ENCODE measurements at regions not wholly inside any gene's neighbourhood (a gene's known extent, or its start where the extent isn't known, plus 50 kb on each side); places are given as distances from the start of the nearest gene placed in this dataset.

GRCh38 chr4:159016593-159017024 lies 86.3 kb upstream of the RAPGEF2 start (continued):
- TF ChIP-seq, protein P1, sequence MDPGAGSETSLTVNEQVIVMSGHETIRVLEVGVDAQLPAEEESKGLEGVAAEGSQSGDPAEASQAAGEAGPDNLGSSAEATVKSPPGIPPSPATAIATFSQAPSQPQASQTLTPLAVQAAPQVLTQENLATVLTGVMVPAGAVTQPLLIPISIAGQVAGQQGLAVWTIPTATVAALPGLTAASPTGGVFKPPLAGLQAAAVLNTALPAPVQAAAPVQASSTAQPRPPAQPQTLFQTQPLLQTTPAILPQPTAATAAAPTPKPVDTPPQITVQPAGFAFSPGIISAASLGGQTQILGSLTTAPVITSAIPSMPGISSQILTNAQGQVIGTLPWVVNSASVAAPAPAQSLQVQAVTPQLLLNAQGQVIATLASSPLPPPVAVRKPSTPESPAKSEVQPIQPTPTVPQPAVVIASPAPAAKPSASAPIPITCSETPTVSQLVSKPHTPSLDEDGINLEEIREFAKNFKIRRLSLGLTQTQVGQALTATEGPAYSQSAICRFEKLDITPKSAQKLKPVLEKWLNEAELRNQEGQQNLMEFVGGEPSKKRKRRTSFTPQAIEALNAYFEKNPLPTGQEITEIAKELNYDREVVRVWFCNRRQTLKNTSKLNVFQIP (CRISPR knock-in tag; IDR thresholded peaks at IDR 0.05; ENCODE audit: borderline replicate concordance, low read depth) = no peak
- no peak for TF ChIP-seq BACH2 (CRISPR knock-in tag; IDR thresholded peaks at IDR 0.05; ENCODE audit: borderline replicate concordance)
- TF ChIP-seq OSR1 (CRISPR knock-in tag; IDR thresholded peaks at IDR 0.05) = no peak
- TF ChIP-seq, protein P2, sequence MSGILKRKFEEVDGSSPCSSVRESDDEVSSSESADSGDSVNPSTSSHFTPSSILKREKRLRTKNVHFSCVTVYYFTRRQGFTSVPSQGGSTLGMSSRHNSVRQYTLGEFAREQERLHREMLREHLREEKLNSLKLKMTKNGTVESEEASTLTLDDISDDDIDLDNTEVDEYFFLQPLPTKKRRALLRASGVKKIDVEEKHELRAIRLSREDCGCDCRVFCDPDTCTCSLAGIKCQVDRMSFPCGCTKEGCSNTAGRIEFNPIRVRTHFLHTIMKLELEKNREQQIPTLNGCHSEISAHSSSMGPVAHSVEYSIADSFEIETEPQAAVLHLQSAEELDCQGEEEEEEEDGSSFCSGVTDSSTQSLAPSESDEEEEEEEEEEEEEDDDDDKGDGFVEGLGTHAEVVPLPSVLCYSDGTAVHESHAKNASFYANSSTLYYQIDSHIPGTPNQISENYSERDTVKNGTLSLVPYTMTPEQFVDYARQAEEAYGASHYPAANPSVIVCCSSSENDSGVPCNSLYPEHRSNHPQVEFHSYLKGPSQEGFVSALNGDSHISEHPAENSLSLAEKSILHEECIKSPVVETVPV (CRISPR knock-in tag; IDR thresholded peaks at IDR 0.05) = no peak
- TF ChIP-seq ESRRG (CRISPR knock-in tag; IDR thresholded peaks at IDR 0.05) = no peak
- TF ChIP-seq ZFP30 (CRISPR knock-in tag; IDR thresholded peaks at IDR 0.05) = no peak

GRCh38 chr4:159017323-159018026 lies 85.4 kb upstream of the RAPGEF2 start:
- TF ChIP-seq ZC3H10 (CRISPR knock-in tag; IDR thresholded peaks at IDR 0.05) = no peak
- TF ChIP-seq PPARA (CRISPR knock-in tag; IDR thresholded peaks at IDR 0.05; ENCODE audit: borderline replicate concordance) = no peak
- no peak for TF ChIP-seq CREB5 (CRISPR knock-in tag; IDR thresholded peaks at IDR 0.05; ENCODE audit: low read depth)
- no peak for TF ChIP-seq TCF4 (CRISPR knock-in tag; IDR thresholded peaks at IDR 0.05; ENCODE audit: borderline replicate concordance)
- TF ChIP-seq PATZ1 (CRISPR knock-in tag; IDR thresholded peaks at IDR 0.05; ENCODE audit: borderline replicate concordance) = no peak
- TF ChIP-seq ZFP3 (CRISPR knock-in tag; IDR thresholded peaks at IDR 0.05) = no peak
- no peak for TF ChIP-seq ZFP30 (CRISPR knock-in tag; IDR thresholded peaks at IDR 0.05)
- no peak for TF ChIP-seq ARNTL (CRISPR knock-in tag; IDR thresholded peaks at IDR 0.05; ENCODE audit: borderline replicate concordance, low read depth)
- no peak for TF ChIP-seq RARB (CRISPR knock-in tag; IDR thresholded peaks at IDR 0.05)
- TF ChIP-seq GLIS3 (CRISPR knock-in tag; IDR thresholded peaks at IDR 0.05) = no peak
- TF ChIP-seq ZNF70 (CRISPR knock-in tag; IDR thresholded peaks at IDR 0.05) = no peak
- TF ChIP-seq, protein P3, sequence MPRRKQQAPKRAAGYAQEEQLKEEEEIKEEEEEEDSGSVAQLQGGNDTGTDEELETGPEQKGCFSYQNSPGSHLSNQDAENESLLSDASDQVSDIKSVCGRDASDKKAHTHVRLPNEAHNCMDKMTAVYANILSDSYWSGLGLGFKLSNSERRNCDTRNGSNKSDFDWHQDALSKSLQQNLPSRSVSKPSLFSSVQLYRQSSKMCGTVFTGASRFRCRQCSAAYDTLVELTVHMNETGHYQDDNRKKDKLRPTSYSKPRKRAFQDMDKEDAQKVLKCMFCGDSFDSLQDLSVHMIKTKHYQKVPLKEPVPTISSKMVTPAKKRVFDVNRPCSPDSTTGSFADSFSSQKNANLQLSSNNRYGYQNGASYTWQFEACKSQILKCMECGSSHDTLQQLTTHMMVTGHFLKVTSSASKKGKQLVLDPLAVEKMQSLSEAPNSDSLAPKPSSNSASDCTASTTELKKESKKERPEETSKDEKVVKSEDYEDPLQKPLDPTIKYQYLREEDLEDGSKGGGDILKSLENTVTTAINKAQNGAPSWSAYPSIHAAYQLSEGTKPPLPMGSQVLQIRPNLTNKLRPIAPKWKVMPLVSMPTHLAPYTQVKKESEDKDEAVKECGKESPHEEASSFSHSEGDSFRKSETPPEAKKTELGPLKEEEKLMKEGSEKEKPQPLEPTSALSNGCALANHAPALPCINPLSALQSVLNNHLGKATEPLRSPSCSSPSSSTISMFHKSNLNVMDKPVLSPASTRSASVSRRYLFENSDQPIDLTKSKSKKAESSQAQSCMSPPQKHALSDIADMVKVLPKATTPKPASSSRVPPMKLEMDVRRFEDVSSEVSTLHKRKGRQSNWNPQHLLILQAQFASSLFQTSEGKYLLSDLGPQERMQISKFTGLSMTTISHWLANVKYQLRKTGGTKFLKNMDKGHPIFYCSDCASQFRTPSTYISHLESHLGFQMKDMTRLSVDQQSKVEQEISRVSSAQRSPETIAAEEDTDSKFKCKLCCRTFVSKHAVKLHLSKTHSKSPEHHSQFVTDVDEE (CRISPR knock-in tag; IDR thresholded peaks at IDR 0.05) = no peak
- TF ChIP-seq BACH2 (CRISPR knock-in tag; IDR thresholded peaks at IDR 0.05; ENCODE audit: borderline replicate concordance) = no peak
- no peak for TF ChIP-seq TOX (CRISPR knock-in tag; IDR thresholded peaks at IDR 0.05; ENCODE audit: borderline replicate concordance)
- no peak for ATAC-seq

DNA sequence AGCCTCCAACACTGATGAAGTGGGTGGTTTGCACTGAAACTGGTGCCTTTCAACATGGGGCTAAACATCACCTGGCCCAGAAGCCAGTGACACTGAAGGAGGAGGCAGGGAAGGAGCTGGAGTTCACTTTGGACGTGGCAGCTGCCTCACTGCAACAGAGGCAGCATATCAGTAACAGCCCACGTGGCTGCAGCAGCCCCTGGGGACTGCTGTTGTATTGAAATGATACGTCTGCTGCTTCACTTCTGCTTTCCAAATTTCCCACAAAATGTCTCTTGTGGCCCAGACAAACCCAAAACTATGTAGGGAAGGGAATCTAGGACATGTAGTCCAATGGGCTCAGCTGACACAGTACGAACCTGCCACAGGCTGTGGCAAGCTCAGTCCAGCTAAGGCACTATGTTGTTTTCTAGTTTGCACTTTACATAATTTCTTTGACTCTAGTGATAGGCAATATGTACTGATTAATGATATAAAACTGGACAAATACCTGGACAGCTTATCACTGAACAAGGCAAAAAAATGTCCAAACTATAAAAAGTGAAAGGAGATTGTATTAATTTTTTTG lies 84.7 kb upstream of the RAPGEF2 start:
- no peak for ATAC-seq
- no peak for TF ChIP-seq ZNF565 (CRISPR knock-in tag; conservative IDR thresholded peaks at IDR 0.05; ENCODE audit: low read depth)
- no peak for TF ChIP-seq PATZ1 (CRISPR knock-in tag; IDR thresholded peaks at IDR 0.05; ENCODE audit: borderline replicate concordance)
- TF ChIP-seq RARB (CRISPR knock-in tag; IDR thresholded peaks at IDR 0.05) = no peak
- TF ChIP-seq ZFP3 (CRISPR knock-in tag; IDR thresholded peaks at IDR 0.05) = no peak
- TF ChIP-seq TCF4 (CRISPR knock-in tag; IDR thresholded peaks at IDR 0.05; ENCODE audit: borderline replicate concordance) = no peak
- no peak for TF ChIP-seq CSDC2 (CRISPR knock-in tag; IDR thresholded peaks at IDR 0.05)

Measured in SK-N-SH treated with all-trans-retinoic acid at 6 μM for 48 hours (cell line).